HG03135 (cell line): ENCODE measurements at regions not wholly inside any gene's neighbourhood (a gene's known extent, or its start where the extent isn't known, plus 50 kb on each side); places are given as distances from the start of the nearest gene placed in this dataset.
"Not testable (repeated sequence)": the region's sequence is repeated elsewhere in the genome, so short reads cannot be mapped to it uniquely, and the experiment has no call there.

Experiments
- ATAC-seq: cut with Tn5 transposase; IDR thresholded peaks from one replicate; pipeline ENCODE4 v1.9.1; 2021; ENCODE audit warnings: mild to moderate bottlenecking, moderate library complexity; ENCODE audit not compliant: unreplicated experiment

DNA sequence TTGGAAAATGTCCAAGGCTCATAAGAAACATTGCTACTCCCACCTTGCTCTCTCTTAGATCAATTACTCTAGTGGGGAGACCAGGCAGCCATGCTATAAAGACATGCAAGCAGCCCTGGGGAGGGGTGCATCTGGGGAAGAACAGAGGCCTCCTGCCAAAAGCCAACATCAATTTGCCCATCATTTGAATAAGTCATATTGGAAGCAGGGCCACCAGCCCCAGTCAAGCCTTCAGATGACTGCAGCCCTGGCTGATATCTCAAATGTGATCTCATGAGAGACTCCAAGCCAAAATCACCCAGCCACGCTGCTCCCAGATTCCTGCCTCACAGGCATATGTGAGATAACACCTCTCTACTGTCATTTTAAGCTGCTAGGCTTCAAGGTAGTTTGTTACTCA lies 157.5 kb upstream of the PDE1C start:
- no peak for ATAC-seq

GRCh38 chr7:32224276-32224675 lies 154.1 kb upstream of the PDE1C start:
- ATAC-seq, result no peak

DNA sequence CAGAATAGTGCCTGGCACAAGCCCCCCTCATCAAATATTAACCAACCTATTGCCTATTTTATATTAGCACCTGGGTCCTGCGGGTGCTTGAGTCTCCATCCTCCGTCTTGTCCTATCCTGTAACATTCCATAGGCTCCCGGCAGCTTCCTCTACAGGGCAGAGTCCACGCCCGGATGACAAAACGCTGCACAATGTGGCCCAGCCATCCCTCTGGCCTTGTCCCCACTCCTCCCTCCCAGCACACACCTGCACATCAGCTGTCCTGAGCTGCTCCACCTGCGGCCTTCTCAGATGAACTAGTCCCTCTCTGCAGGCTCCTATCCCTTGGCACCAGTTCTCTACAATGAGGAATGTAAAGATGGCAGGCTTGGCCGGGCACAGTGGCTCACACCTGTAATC lies 153.5 kb upstream of the PDE1C start:
- no peak for ATAC-seq

DNA sequence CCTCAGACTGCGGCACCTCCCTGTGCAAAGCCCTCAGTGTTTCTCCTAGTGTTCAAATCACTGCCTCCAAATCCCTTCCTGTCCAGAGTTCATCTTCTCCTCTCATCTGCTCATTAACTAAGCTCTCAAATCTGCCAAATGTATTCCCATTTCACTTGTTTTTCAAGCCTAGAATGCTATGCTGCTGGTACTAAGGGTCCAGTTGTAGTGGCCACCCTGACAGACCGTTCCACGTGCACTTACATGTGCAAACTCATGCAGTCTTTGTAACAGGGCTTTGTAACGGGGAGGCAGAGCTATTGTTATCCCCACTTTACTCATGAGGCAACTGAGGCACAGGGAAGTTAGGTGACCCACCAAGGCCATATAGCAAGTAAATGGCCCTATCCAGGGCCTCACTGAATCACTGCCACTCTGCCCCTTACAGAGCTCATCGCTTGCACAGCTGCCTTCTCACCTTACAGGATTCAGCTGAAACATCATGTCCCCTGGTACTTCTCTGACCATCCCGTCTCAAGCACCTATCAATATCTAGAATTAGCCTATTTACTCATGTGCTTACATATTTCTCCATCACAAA lies 153.0 kb upstream of the PDE1C start:
- ATAC-seq, result no peak

GRCh38 chr7:32222251-32222900 lies 152.2 kb upstream of the PDE1C start:
- ATAC-seq, result no peak

GRCh38 chr7:32221736-32222135 lies 151.5 kb upstream of the PDE1C start:
- ATAC-seq, result no peak

- no peak for ATAC-seq
These were observed 150.8 kb upstream of the PDE1C start for GRCh38 chr7:32221056-32221455.

- ATAC-seq, result not testable (repeated sequence)
These were observed 149.6 kb upstream of the PDE1C start for GRCh38 chr7:32219831-32220230.

- ATAC-seq, result no peak
These were observed 149.2 kb upstream of the PDE1C start for GRCh38 chr7:32219416-32219815.

DNA sequence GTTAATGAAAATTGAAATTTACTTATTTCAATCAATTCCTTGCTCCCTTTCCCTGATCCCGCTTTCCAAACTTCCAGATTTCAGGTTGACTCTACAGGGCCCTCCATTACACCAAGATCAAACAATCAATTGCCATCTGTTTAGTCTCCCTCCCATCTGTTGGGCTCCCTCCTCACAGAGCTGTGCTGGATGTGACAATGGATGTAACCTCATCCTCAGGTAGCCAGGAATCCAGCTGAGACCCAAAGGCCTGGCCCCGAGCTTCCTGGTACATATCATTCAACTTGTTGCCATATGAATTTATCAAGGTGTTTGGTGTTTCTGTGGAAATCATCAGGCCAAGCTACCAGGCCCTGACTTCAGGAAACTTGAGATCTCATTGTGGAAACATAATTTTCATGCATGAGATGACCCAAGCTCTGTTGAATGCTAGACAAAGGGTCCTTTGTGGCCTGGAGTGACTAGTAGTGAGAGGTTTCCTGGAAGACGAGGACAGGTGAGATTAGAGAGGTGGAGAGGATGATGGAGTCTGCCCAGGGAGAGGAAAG lies 148.6 kb upstream of the PDE1C start:
- no peak for ATAC-seq

- no peak for ATAC-seq
These were observed 147.9 kb upstream of the PDE1C start for GRCh38 chr7:32218154-32218467.

- no peak for ATAC-seq
These were observed 147.3 kb upstream of the PDE1C start for GRCh38 chr7:32217341-32218153.

- ATAC-seq, result no peak
These were observed 146.6 kb upstream of the PDE1C start for GRCh38 chr7:32216759-32217158.

GRCh38 chr7:32215697-32216096 lies 145.5 kb upstream of the PDE1C start:
- no peak for ATAC-seq

- no peak for ATAC-seq
These were observed 144.7 kb upstream of the PDE1C start for GRCh38 chr7:32214913-32215312.

DNA sequence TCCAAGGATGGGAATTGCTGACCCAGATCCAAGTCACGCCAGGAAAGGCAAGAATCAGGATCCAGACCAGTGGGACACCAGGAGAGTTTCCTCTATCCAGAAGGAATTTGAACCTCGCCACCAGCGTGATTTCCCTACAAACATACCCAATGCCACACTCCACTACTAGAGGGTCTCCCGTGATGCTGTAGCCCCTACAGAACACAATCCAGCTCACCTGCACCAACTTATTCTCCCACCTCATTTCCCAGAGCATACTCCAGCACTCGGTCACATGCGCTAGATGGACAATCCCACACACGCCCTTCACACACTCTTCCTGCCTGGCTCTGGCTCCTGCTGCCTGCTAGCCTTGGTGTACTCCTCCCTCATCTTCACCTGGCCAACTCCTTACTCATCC lies 142.1 kb upstream of the PDE1C start:
- ATAC-seq, result no peak

GRCh38 chr7:32206987-32207386 lies 136.8 kb upstream of the PDE1C start:
- no peak for ATAC-seq

DNA sequence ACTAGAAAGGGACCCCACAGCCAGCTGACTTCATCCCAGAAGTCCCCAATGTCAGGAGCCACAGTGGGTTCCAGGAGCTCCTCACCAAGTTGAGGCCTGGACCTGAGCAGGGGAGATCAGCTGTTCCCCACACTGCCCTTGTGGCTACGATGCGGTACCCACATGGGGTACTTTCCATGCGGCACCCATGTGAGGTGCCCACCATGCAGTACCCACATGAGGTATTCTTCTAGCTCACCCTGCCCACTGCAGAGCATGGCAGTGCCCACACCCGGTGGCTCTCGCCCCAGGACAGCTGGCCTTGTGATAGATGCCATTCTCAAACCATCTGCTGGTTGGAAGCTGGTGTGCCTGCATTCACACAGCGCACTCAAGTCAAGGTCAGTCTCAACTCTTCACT lies 136.3 kb upstream of the PDE1C start:
- ATAC-seq, result no peak

DNA sequence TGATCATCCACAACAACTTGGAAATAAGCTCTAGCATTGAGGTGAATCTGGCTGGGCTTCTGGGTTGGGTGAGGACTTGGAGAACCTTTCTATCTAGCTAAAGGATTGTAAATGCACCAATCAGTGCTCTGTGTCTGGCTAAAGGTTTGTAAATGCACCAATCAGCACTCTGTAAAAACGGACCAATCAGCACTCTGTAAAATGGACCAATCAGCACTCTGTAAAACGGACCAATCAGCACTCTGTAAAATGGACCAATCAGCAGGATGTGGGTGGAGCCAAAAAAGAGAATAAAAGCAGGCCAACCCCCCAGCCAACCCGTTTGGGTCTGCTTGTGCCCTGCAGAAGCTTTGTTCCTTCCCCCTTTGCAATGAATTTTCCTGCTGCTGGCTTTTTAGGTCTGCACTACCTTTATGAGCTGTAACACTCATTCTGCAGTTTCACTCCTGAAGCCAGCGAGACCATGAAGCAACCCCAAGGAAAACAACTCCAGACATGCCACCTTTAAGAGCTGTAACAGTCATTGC lies 135.2 kb upstream of the PDE1C start:
- ATAC-seq, result not testable (repeated sequence)

DNA sequence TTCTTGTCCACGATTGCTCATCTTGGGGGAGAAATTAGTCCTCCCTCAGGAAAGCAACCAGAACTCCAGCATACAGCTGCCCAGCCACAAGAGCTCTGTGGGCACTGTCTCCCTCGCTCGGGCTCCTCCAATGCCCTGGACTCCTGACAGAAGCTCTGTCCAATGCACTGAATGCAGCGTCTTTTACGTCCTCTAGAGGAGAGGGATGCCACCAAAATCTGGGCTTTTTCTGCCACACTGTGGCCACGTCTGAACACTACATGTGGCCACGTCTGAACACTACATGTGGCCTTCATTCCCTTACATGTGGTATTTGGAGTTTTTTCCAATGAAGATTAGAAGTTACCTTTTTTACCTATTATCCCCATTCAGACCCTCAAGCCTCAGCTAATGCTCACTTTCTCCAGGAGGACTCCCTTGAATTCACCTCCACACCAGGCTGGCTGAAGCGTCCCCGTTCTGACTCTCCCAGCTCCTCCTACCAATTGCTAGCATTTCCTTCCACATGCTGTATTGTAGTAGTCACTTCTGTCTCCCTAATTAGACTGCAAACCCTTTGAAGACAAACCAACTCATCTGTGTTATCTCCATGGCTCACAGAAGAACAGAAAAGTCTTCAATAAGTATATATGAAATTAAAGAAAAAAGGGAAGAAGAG lies 134.3 kb upstream of the PDE1C start:
- no peak for ATAC-seq

GRCh38 chr7:32200646-32201045 lies 130.4 kb upstream of the PDE1C start:
- ATAC-seq, result no peak
